ENCODE measurements at regions not wholly inside any gene's neighbourhood (a gene's known extent, or its start where the extent isn't known, plus 50 kb on each side); places are given as distances from the start of the nearest gene placed in this dataset.

DNA sequence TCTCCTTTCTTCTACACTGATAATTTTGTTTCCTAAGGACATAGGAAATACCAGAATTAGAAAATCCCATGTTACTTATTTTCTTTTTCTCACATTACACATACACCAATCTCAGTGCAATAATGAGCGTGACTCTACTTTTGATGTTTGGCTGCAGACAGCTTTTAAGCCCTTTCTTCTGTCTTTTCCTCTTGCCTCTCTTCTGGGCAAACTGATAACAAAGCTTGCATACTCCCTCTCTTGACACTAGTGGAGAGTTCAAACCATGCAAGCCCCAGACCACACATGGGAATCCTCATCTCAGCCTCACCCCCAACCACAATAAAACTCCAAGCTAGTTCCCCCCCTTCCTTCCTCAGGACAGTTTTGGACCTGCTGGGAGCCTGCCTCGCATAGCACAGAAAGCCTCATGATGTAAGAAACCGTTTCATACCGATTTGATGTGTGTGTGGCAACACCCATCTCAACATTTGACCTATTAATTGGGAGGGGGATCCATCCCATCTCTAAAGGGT lies 161.9 kb downstream of the EMP1 start:
- no peak for TF ChIP-seq EP300 (IDR thresholded peaks at IDR 0.05)
- TF ChIP-seq, protein P1, sequence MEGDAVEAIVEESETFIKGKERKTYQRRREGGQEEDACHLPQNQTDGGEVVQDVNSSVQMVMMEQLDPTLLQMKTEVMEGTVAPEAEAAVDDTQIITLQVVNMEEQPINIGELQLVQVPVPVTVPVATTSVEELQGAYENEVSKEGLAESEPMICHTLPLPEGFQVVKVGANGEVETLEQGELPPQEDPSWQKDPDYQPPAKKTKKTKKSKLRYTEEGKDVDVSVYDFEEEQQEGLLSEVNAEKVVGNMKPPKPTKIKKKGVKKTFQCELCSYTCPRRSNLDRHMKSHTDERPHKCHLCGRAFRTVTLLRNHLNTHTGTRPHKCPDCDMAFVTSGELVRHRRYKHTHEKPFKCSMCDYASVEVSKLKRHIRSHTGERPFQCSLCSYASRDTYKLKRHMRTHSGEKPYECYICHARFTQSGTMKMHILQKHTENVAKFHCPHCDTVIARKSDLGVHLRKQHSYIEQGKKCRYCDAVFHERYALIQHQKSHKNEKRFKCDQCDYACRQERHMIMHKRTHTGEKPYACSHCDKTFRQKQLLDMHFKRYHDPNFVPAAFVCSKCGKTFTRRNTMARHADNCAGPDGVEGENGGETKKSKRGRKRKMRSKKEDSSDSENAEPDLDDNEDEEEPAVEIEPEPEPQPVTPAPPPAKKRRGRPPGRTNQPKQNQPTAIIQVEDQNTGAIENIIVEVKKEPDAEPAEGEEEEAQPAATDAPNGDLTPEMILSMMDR (IDR thresholded peaks at IDR 0.05): no peak
- no peak for TF ChIP-seq POLR2A (IDR thresholded peaks at IDR 0.05; ENCODE audit: low read length)
- no peak for TF ChIP-seq POLR2AphosphoS2 (conservative IDR thresholded peaks at IDR 0.05; ENCODE audit: low read length)
- no peak for TF ChIP-seq CEBPB (IDR thresholded peaks at IDR 0.05)
- TF ChIP-seq RARB (CRISPR knock-in tag; IDR thresholded peaks at IDR 0.05): no peak
- TF ChIP-seq HDAC2 (IDR thresholded peaks at IDR 0.05): no peak
- TF ChIP-seq MAX (IDR thresholded peaks at IDR 0.05): no peak
- TF ChIP-seq ZFP36 (IDR thresholded peaks at IDR 0.05; ENCODE audit: borderline replicate concordance, partially characterized antibody): no peak
- TF ChIP-seq TP53 (CRISPR knock-in tag; IDR thresholded peaks at IDR 0.05): no peak
- no peak for TF ChIP-seq ELK1 (IDR thresholded peaks at IDR 0.05; ENCODE audit: low read depth, low read length)

Data from A549 (cell line).